H1 (cell line): ENCODE measurements at regions not wholly inside any gene's neighbourhood (a gene's known extent, or its start where the extent isn't known, plus 50 kb on each side); places are given as distances from the start of the nearest gene placed in this dataset.

Source experiments
- CTCF ChIA-PET: fragments of 300-600 bp; sonication (Branson Sonifier 250); formaldehyde crosslinking; loops from one replicate; lab custom pipeline; 2021; ENCODE audit not compliant: partially characterized antibody; lab: Charles Lee
- POLR2A ChIA-PET: fragments of 300-600 bp; sonication (Branson Sonifier 250); formaldehyde crosslinking; loops from one replicate; lab custom pipeline; 2021; ENCODE audit warnings: inconsistent platforms; ENCODE audit not compliant: partially characterized antibody; lab: Charles Lee
- DNase-seq, 2 experiments: peaks; one replicate each; pipeline versions ENCODE4 v3.0.0 to v3.0.0-alpha.2; 2010 to 2022; ENCODE audit warnings: low spot score in 2 of 2, low read depth in 1 of 2, mixed read lengths in 1 of 2
- FAIRE-seq: peaks from 2 replicates; lab custom pipeline; 2011; peaks lifted over from hg19 to GRCh38; lab: Jason Lieb, UNC
- H2AFZ ChIP-seq: 2 replicates; pipeline ENCODE4 v1.8.1; 2012; ENCODE audit warnings: low read length, inconsistent platforms
- H2AK5ac ChIP-seq: 2 replicates; pipeline ENCODE4 v1.6.1; 2013; ENCODE audit warnings: low read depth, low read length
- H2BK120ac ChIP-seq: replicated peaks from 2 replicates; pipeline ENCODE3; 2013; ENCODE audit warnings: low read depth, low read length, inconsistent platforms
- H2BK12ac ChIP-seq: 2 replicates; pipeline ENCODE4 v1.6.1; 2013; ENCODE audit warnings: low read depth, low read length
- H2BK15ac ChIP-seq: 2 replicates; pipeline ENCODE4 v1.6.1; 2013; ENCODE audit warnings: low read length
- H2BK20ac ChIP-seq: 2 replicates; pipeline ENCODE4 v1.6.1; 2013; ENCODE audit warnings: low read length
- H2BK5ac ChIP-seq: 2 replicates; pipeline ENCODE4 v1.6.1; 2013; ENCODE audit warnings: low read depth, low read length
- H3K14ac ChIP-seq: 2 replicates; pipeline ENCODE4 v1.6.1; 2013; ENCODE audit warnings: inconsistent platforms; ENCODE audit not compliant: insufficient read length
- H3K18ac ChIP-seq: 2 replicates; pipeline ENCODE4 v1.6.1; 2013; ENCODE audit warnings: low read length; ENCODE audit errors: extremely low read depth
- H3K23ac ChIP-seq: 2 replicates; pipeline ENCODE4 v1.6.1; 2013; ENCODE audit warnings: inconsistent platforms; ENCODE audit not compliant: insufficient read length
- H3K23me2 ChIP-seq: 2 replicates; pipeline ENCODE4 v1.6.1; 2013; ENCODE audit warnings: low read depth, low read length
- H3K27ac ChIP-seq: 2 replicates; pipeline ENCODE4 v1.6.1; 2011; ENCODE audit warnings: low read depth, low read length, inconsistent platforms
- H3K27me3 ChIP-seq, 4 experiments: replicated peaks in 1 of 4; 1 replicate in 1 of 4; 2 replicates in 3 of 4; pipeline versions ENCODE4 v1.6.1 to v1.8.1; 2011 to 2013; ENCODE audit warnings: low read length in 3 of 4, mild to moderate bottlenecking in 3 of 4, inconsistent platforms in 2 of 4, mixed read lengths in 2 of 4, moderate library complexity in 1 of 4; ENCODE audit not compliant: control insufficient read depth in 3 of 4, insufficient read depth in 3 of 4; ENCODE audit errors: extremely low read depth in 1 of 4
- H3K36me3 ChIP-seq, 4 experiments: 2 replicates each; pipeline versions ENCODE4 v1.6.1 to v1.8.1; 2011 to 2013; ENCODE audit warnings: mild to moderate bottlenecking in 4 of 4, low read length in 3 of 4, moderate library complexity in 2 of 4, control low read depth in 1 of 4, inconsistent platforms in 1 of 4; ENCODE audit not compliant: insufficient read depth in 4 of 4, control insufficient read depth in 2 of 4
- H3K4ac ChIP-seq: replicated peaks from 2 replicates; pipeline ENCODE3; 2013; ENCODE audit warnings: low read length, low read depth, mixed read lengths, inconsistent platforms; ENCODE audit not compliant: insufficient read length
- H3K4me1 ChIP-seq, 4 experiments: replicated peaks in 1 of 4; 1 replicate in 1 of 4; 2 replicates in 3 of 4; pipeline versions ENCODE4 v1.6.1 to v1.8.1; 2011 to 2013; ENCODE audit warnings: low read length in 3 of 4, inconsistent platforms in 2 of 4, mixed read lengths in 1 of 4; ENCODE audit not compliant: insufficient read depth in 4 of 4, control insufficient read depth in 3 of 4
- H3K4me2 ChIP-seq, 2 experiments: 2 replicates each; pipeline versions ENCODE4 v1.6.1 to v1.8.1; 2011 to 2013; ENCODE audit warnings: low read depth in 2 of 2, low read length in 2 of 2, control low read depth in 1 of 2, inconsistent platforms in 1 of 2, mild to moderate bottlenecking in 1 of 2; ENCODE audit not compliant: insufficient read depth in 1 of 2
- H3K4me3 ChIP-seq, 4 experiments: fragments of 200-600, 300-600 bp in 1 of 4; sonication (generic), shearing (Covaris generic), sonication (Bioruptor Twin) in 1 of 4; 2 replicates each; pipeline versions ENCODE4 v1.5.1 to v1.8.1; 2011 to 2016; ENCODE audit warnings: low read length in 4 of 4, low read depth in 3 of 4, control low read depth in 2 of 4, inconsistent platforms in 2 of 4, mild to moderate bottlenecking in 2 of 4, mixed read lengths in 1 of 4, moderate library complexity in 1 of 4; ENCODE audit not compliant: insufficient read depth in 2 of 4; ENCODE audit errors: extremely low read depth in 1 of 4
- H3K56ac ChIP-seq: replicated peaks from 2 replicates; pipeline ENCODE3; 2013; ENCODE audit warnings: low read depth, mild to moderate bottlenecking, mixed read lengths, low read length, inconsistent platforms; ENCODE audit not compliant: insufficient read length
- H3K79me1 ChIP-seq: 2 replicates; pipeline ENCODE4 v1.6.1; 2013; ENCODE audit warnings: low read depth, low read length, control low read depth
- H3K79me2 ChIP-seq, 2 experiments: 2 replicates each; pipeline versions ENCODE4 v1.6.1 to v1.8.1; 2012 to 2013; ENCODE audit warnings: low read length in 2 of 2, mild to moderate bottlenecking in 2 of 2, inconsistent platforms in 1 of 2; ENCODE audit not compliant: insufficient read depth in 2 of 2, control insufficient read depth in 1 of 2
- H3K9ac ChIP-seq, 4 experiments: replicated peaks in 1 of 4; 1 replicate in 1 of 4; 2 replicates in 3 of 4; pipeline versions ENCODE4 v1.6.1 to v1.8.1; 2011 to 2013; ENCODE audit warnings: low read depth in 3 of 4, low read length in 3 of 4, control low read depth in 2 of 4, mild to moderate bottlenecking in 2 of 4, moderate library complexity in 2 of 4, inconsistent platforms in 1 of 4; ENCODE audit errors: extremely low read depth in 1 of 4
- H3K9me3 ChIP-seq, 2 experiments: 2 replicates each; pipeline versions ENCODE4 v1.6.1 to v1.8.1; 2012 to 2013; ENCODE audit warnings: mild to moderate bottlenecking in 2 of 2, moderate library complexity in 2 of 2, control low read depth in 1 of 2, inconsistent platforms in 1 of 2, low read depth in 1 of 2, low read length in 1 of 2, mixed read lengths in 1 of 2; ENCODE audit not compliant: insufficient read depth in 2 of 2
- H4K20me1 ChIP-seq, 2 experiments: replicated peaks in 1 of 2; 2 replicates each; pipeline versions ENCODE3 to v1.8.1; 2011 to 2013; ENCODE audit warnings: inconsistent platforms in 2 of 2, low read length in 2 of 2, mild to moderate bottlenecking in 1 of 2; ENCODE audit not compliant: insufficient read depth in 2 of 2, control insufficient read depth in 1 of 2
- H4K5ac ChIP-seq: 2 replicates; pipeline ENCODE4 v1.6.1; 2013; ENCODE audit warnings: low read length, low read depth, mixed read lengths, inconsistent platforms; ENCODE audit not compliant: insufficient read length
- H4K8ac ChIP-seq: 2 replicates; pipeline ENCODE4 v1.8.0; 2013; ENCODE audit warnings: mild to moderate bottlenecking, moderate library complexity, low read length, inconsistent platforms; ENCODE audit not compliant: insufficient read depth; ENCODE audit errors: extremely low read depth
- H4K91ac ChIP-seq: replicated peaks from 2 replicates; pipeline ENCODE3; 2013; ENCODE audit warnings: low read length, mixed read lengths, inconsistent platforms; ENCODE audit not compliant: insufficient read length
- ATF2 ChIP-seq: IDR thresholded peaks from 2 replicates; pipeline ENCODE4 v1.6.1; 2012; ENCODE audit warnings: low read length, inconsistent platforms
- ATF3 ChIP-seq: IDR thresholded peaks from 2 replicates; pipeline ENCODE4 v1.6.1; 2011; ENCODE audit warnings: low read depth, mild to moderate bottlenecking, low read length; ENCODE audit not compliant: insufficient read depth
- EGR1 ChIP-seq: IDR thresholded peaks from 2 replicates; pipeline ENCODE4 v1.6.1; 2011; ENCODE audit warnings: low read depth, low read length, borderline replicate concordance
- GABPA ChIP-seq: IDR thresholded peaks from 2 replicates; pipeline ENCODE4 v1.6.1; 2011; ENCODE audit warnings: mild to moderate bottlenecking, low read length, moderate library complexity, borderline replicate concordance; ENCODE audit not compliant: insufficient read depth
- JUN ChIP-seq: IDR thresholded peaks from 2 replicates; pipeline ENCODE4 v1.6.1; 2011; ENCODE audit warnings: low read depth, mild to moderate bottlenecking, improper control_type of control experiment, low read length
- RBBP5 ChIP-seq: IDR thresholded peaks from 2 replicates; pipeline ENCODE4 v1.7.1; 2012; ENCODE audit warnings: low read depth, mild to moderate bottlenecking, inconsistent platforms, low read length, moderate library complexity, borderline replicate concordance
- RNF2 ChIP-seq: fragments of 200-900, 300-1000 bp; sonication (generic); IDR thresholded peaks from 2 replicates; pipeline ENCODE4 v1.7.1; 2016; ENCODE audit warnings: borderline replicate concordance, low read depth, mild to moderate bottlenecking, antibody characterized with exemption, low read length; ENCODE audit not compliant: poor library complexity, severe bottlenecking; ENCODE audit errors: missing control alignments
- SIRT6 ChIP-seq: IDR thresholded peaks from one replicate; pipeline ENCODE4 v1.7.1; 2012; ENCODE audit warnings: low read length, inconsistent platforms
- SP2 ChIP-seq: IDR thresholded peaks from 2 replicates; pipeline ENCODE4 v1.6.1; 2012; ENCODE audit warnings: mild to moderate bottlenecking, low read length, inconsistent platforms
- SUZ12 ChIP-seq: fragments of 200-600 bp; sonication (generic); IDR thresholded peaks from 2 replicates; pipeline ENCODE4 v1.6.1; 2012; ENCODE audit warnings: mild to moderate bottlenecking, inconsistent platforms, low read length, moderate library complexity, mixed read lengths
- USF2 ChIP-seq: IDR thresholded peaks from 2 replicates; pipeline ENCODE4 v1.6.1; 2011; ENCODE audit warnings: low read length, improper control_type of control experiment
- WGBS, 2 experiments: shearing (Covaris generic) in 1 of 2; methylation state at CpG; one replicate each; pipeline versions ENCODE4 v1.1.6 to v1.1.7; 2013 to 2015; ENCODE audit warnings: low lambda C conversion rate in 2 of 2, mixed read lengths in 2 of 2, inconsistent platforms in 1 of 2, low coverage in 1 of 2, missing lambda C conversion rate in 1 of 2; ENCODE audit not compliant: insufficient replicate concordance in 2 of 2, insufficient coverage in 1 of 2, insufficient read length in 1 of 2; ENCODE audit errors: extremely low coverage in 1 of 2, missing lambda C conversion rate in 1 of 2; 5-methylcytosine and 5-hydroxymethylcytosine counted together

- H2AK5ac ChIP-seq: no peak overlapping the region
- no peak overlapping the region for H3K56ac ChIP-seq
- no peaks in the 10 kb centered on the region for H3K79me1 ChIP-seq
- no peak overlapping the region for H3K9ac ChIP-seq
- H3K4ac ChIP-seq: no peak overlapping the region
- no peak overlapping the region for H2BK120ac ChIP-seq
- H3K14ac ChIP-seq: no peak overlapping the region
- no peaks in the 10 kb centered on the region for H3K79me2 ChIP-seq
- 88% methylated on average over 1 of the region's 1 CpG; no CpG with 5 or more reads in 1 of the 2 experiments for WGBS, 2 experiments
- H4K91ac ChIP-seq: no peak overlapping the region
- FAIRE-seq (no peak), DNase-seq (no peak)
- H3K23me2 ChIP-seq: no peaks in the 10 kb centered on the region
- no peak overlapping the region for H3K4me2 ChIP-seq
- POLR2A ChIA-PET: interaction anchor here (0.6 kb wide), 1 partner anchor 22 kb away, joined by 4 read pairs; no protein-coding TSS in a partner anchor
- no peak overlapping the region for H4K8ac ChIP-seq
- 0 out of 7 replicates have a peak, but pooled peaks cover 0 to 6% (median 1%) of the 10 kb centered on the region in 4 experiments for H3K4me1 ChIP-seq
- H2BK20ac ChIP-seq: no peak overlapping the region
- no peak overlapping the region for H3K23ac ChIP-seq
- H3K36me3 ChIP-seq: no peaks in the 10 kb centered on the region
- no peak overlapping the region for H3K18ac ChIP-seq
- H3K4me3 ChIP-seq: no peak overlapping the region
- H2AFZ ChIP-seq: no peak overlapping the region
- no peak overlapping the region for H2BK5ac ChIP-seq
- no peaks in the 10 kb centered on the region for H3K27me3 ChIP-seq
- no peak overlapping the region for H4K5ac ChIP-seq
- H4K20me1 ChIP-seq: no peaks in the 10 kb centered on the region
- no peak overlapping the region for H2BK15ac ChIP-seq
- CTCF ChIA-PET: no interaction called here
- H2BK12ac ChIP-seq: no peak overlapping the region
- H3K27ac ChIP-seq: no peak overlapping the region
- H3K9me3 ChIP-seq: no peaks in the 10 kb centered on the region; a peak in 1 of 4 replicates
- no peak for TF ChIP-seq EGR1
- no peak for TF ChIP-seq ATF2
- no peak for TF ChIP-seq SIRT6
- no peak for TF ChIP-seq RBBP5
- no peak for TF ChIP-seq SUZ12
- no peak for TF ChIP-seq SP2
- TF ChIP-seq USF2: no peak
- TF ChIP-seq RNF2: no peak
- TF ChIP-seq ATF3: no peak
- no peak for TF ChIP-seq JUN
- no peak for TF ChIP-seq GABPA
Observed at GRCh38 chr3:26839001-26839400, 216.4 kb downstream of the LRRC3B start.
